Fibroblast of skin of right quadriceps (primary cell): ENCODE measurements at regions not wholly inside any gene's neighbourhood (a gene's known extent, or its start where the extent isn't known, plus 50 kb on each side); places are given as distances from the start of the nearest gene placed in this dataset.

Source experiments
- DNase-seq: peaks from one replicate; pipeline ENCODE4 v3.0.0-alpha.2; 2013

DNA sequence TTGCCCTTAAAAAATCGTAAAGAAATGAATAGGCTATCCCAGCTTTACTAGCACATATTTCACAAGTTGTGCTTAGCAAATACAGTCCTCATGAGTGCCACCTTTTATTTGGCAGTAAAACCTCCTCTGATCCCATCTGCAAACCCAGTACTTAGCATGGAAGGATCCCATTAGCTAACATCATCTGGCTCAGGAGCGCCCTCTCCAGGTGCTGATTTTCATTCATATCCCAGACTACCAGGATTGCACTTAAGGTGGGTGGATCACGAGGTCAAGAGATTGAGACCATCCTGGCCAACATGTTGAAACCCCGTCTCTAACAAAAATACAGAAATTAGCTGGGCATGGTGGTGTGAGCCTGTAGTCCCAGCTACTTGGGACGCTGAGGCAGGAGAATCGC is 76.1 kb upstream of the PAX6 start:
- no peak for DNase-seq

DNA sequence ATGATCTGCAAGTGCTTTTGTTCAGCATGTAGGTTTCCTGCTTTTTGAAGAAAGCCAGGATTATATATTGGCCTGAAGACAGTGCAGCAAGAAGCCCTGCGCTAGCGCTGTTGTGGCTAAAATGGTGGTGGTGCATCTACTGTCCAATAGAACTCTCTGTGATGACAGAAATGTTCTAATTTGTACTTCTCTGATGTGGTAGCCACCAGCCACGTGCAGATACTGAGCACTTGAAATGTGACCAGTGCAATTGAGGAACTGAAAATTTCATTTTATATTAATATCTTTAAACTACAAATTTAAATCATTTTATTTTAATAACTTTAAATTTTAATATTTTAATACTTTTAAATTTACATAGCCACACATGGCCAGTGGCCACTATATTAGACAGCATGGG is 73.0 kb upstream of the PAX6 start:
- DNase-seq, result no peak

DNA sequence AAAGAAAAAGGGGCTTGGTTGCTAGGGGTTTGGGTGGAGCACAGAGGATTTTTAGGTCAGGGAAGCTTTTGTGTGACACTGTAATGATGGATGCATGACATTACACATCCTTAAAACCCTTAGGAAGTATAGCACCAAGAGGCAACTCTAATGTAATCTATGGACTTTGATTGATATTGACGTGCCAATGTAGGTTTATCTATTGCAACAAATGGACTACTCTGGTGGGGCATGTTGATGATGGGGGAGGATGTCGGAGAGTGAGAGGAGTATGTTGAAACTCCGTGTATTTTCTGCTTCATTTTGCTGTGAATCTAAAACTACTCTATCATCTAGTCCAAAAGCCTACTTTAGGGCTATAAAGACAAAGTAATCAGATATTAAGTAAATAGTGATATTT is 72.3 kb upstream of the PAX6 start:
- no peak for DNase-seq

DNA sequence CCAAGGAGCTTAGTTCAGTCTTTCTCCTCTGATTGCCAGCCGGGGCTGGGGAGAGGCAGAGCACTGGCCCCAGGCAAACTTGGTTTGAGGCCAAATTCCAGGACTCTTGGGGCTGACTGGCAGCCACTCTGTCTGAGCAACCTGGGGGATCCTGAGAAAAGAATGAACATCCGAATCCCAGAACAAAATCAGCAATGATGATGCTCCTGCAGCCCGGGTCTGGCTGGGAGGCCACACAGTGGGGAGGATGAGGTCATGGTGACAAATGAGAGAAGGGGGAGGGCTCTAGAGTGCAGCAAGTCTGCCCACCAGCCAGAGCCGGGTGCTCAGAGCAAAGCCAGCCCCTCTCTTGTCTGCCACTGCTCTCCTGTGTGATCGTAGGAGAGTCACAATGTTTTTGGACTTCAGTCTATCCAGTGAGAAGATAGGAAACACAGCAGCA is 71.8 kb upstream of the PAX6 start:
- peak; percentile 43 for DNase-seq

DNA sequence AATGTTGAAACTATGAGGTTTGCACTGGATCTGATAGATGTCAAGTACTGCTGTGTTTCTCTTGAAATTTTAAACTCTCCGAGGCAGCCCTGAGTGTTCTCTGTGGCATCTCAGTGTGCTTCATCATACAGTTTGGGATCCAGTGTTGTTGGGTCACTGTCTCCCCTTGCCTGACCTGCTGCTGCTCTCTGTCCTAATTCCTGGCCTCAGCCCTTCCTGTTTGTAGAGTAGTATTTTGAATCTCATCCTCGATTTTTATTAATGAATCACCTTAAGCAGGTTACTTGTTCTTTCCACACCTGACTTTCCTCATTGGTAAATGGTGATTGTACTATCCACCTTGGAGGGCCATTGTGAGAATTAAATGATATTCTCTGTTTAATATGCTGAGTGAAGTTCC is 70.7 kb upstream of the PAX6 start:
- DNase-seq, result no peak

DNA sequence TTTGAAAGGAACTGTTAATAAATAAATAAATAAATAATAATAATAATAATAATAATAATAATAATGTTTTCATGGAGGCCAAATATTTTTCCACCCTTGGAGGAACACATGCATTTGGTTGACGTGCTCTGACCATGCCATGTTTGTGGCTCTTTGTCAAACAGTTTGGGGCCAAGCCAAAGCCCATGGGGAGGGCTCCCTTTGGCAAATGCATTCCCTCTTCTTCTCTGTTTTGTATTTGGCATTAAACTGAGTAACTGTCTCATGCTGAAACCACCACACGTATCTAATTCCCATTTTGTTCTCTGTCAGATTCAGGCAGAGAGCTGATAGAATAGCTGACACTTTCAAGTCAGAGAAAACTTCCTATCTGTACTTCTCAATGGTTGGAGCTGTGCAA is 68.6 kb upstream of the PAX6 start:
- DNase-seq, result no peak

DNA sequence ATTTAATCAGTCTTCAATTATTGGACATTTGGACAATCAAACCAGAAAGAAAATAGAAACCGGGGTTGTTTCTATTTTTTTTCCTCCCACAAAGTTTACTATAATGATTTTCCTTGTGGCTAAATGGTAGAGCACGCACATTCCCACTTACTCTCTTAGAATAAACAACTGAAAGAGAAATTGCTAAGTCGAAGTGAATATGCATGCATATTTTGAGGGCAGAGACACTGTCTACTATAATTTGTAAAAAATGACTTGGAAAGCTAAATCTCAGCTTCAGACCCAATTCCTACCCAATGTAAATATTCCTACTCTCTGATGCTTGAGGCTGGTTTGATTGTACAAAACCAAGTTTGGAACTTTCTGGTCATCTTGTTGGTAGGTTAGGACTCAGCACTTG is 66.7 kb upstream of the PAX6 start:
- DNase-seq, result no peak

DNA sequence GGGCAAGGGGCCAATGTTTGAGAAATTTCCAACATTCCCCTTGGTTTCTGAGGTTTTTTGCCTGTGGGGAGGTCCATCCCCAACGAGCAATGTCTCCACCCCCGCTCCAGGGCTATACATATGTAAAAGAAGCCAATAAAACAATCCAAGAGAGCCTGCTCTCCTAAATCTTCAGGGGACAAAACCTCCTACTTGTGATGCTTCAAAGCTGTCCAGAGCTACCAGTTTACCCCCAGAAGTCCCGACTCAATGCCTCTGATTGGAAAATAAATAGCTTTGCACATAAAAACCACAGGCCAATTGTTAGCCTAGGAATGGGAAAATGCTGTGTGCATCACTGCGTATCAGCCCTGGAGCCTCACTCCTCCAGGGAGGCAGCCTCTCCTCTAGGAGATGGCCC is 66.0 kb upstream of the PAX6 start:
- no peak for DNase-seq

DNA sequence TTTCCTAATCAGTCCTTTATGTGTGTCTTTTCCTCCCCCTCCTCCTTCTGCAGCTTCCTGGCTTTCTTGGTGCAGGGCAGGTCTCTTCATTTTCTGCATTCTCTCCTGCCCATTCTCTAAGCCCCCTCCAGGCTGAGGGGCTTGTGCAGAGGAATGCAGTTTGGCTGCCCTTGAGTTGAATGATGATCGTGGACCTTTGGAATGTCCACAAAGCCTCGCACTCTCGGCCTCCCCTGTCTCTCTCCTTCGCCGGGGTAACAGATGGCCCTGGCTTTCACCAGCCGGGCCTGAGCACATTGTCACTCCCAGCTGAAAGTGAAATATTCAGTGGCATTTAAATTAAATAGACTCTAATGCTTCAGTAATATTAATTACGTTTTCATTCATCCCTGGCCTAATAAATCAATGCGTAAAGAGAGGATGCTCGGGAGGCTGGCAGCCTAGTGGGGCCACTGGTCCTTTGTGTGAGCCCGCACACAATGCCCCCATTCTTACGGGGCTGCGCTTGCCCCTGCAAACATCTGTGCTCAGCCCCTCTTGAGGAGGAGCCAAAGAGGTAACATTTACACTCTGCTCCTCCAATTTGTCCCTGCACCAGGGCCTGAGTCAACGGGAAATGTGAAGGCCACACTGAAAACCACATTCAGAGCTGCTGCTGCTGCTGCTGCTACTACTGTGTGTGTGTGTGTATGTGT is 64.9 kb upstream of the PAX6 start:
- peak; percentile 7 for DNase-seq

DNA sequence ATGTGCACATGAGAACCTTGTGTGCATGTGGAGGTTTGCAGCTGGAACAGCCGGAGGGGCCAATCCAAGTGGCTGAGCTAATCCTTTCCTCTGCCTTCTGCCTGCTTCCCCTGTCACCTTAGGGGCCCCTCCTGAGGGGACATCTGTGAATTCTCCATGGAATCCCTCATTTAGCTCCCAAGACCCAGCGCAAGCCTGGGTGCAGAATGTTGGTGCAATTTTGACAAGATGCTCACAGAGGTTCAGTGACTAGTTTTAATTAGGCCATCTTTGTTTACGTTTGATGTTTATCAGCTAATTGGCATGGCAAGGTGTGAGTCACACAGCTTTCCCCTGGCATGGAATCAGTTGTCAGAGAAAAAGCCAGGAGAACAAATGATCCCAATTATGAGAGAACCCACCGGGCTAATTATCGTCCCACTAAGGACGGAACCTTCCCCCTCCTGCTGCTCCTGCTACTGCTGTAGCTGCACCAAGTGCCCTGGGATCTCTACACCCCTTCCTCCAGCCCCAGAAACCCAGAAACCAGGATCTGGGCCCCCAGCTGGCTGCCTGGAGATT is 63.6 kb upstream of the PAX6 start:
- DNase-seq, result no peak

DNA sequence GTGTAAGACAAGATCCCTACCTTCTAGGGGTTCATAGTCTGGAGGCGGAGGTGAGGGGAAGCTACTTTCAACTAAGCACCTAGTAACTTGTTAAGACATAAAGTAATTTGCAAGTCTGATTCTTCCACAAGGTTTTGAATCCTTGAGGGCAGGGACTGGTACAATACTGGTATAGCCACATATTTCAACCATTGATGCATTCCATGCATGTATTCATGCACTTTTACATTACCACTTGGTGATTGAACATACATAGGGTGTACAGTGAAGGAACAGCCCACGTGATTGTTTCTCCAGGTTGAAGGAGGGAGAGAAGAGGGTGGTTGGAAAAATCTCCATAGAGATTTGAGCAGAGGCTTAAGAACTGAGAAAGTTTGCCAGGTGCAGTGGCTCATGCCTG is 62.0 kb upstream of the PAX6 start:
- DNase-seq, result no peak

DNA sequence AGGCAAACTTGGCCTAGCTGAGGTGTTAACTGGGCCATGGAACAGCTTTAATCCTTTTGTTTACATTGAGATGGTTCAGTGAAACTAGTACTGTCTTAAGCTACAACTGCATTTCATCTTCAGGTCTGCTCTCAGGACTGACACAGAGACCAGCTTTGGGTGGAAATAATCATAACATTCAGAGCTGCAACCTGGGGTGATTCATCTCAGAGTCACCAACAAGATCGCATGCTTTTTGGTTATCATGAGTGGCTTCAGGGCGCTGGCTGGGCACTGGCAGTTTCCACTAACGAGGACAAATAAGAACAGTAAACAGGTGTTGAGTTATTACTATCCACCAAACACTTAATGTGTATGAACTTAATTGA is 60.9 kb upstream of the PAX6 start:
- DNase-seq, result no peak

DNA sequence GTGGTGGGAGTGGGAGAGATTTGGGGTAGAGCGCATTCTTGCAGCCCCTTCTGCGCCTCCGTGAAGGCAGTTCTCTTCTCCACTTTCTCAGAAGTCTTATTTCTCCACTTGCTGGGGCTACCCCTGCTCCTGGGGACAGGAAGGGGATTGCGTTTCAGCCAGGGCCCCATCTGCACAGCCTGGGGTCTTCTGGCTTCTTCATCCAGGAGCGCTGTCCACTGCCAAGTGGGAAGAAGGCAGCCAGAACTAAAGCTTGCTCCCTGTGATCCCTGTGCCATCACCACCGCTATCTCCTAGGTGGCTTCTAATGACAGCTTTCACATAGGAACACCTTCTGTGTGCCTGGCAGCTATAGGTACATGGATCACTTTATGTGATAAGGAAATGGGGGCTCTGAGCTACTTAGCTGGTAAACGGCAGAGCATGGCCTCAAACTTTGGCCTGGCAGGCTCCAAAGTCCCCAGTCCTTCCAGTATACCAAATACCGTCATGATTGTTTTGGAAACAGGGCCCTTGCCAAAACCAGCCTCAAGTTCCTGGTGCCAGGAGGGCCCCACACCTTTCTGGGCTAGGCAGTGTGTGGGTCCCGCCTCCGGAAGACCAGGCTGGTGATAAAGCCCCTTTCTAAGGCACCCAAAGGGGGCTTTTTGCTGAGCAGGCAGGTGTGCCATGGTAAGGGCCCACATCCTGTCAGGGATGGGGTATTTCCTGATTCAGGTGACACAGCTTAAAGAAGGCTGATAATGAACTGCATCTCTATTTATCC is 60.4 kb upstream of the PAX6 start:
- no peak for DNase-seq

DNA sequence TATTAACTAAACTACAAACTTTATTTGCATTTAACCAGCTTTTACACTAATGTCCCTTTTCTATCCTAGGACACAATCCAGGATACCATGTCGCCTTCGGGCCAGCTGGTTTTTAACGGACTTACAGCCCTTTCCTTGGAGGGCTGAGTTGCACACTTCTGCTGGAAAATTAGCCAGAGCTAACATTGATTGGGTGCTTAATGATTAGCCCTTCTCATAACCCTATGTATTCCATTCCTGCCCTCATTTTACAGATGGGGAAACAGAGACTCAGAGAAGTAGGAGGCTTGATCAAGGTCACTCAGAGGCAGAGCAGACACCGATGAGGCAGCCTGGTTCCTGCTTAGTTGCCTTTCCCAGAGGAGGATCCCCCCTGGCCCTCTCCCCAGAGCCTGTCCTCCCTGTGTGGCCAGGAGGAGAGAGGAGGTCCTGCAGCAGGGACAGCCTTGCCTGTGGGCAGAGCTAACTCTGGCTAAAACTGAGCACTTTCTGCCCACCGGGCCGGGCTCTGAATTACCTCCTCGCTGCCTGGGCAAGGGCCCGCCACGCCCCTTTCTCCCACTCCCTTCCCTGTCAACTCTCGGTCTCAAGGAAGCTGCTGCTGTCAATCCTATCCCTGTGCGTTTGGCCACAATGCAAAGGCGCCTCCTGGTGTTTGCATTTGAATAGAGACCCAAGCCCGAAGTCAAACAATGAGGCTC is 59.6 kb upstream of the PAX6 start:
- peak; percentile 44 for DNase-seq

DNA sequence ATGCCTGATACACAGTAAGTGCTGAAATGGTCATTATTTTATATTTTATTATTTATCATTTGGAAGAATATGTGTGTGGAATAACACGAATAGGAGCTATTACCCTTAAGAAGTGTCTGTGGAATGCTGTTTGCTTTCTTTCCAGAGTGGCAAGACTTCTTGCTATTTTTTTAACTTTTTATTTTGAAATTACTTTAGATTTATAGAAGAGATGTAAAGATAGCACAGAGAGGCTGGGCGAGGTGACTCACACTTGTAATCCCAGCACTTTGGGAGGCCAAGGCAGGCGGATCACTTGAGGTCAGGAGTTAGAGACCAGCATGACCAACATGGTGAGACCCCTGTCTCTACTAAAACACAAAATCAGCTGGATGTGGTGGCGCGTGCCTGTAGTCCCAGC is 58.9 kb upstream of the PAX6 start:
- no peak for DNase-seq

DNA sequence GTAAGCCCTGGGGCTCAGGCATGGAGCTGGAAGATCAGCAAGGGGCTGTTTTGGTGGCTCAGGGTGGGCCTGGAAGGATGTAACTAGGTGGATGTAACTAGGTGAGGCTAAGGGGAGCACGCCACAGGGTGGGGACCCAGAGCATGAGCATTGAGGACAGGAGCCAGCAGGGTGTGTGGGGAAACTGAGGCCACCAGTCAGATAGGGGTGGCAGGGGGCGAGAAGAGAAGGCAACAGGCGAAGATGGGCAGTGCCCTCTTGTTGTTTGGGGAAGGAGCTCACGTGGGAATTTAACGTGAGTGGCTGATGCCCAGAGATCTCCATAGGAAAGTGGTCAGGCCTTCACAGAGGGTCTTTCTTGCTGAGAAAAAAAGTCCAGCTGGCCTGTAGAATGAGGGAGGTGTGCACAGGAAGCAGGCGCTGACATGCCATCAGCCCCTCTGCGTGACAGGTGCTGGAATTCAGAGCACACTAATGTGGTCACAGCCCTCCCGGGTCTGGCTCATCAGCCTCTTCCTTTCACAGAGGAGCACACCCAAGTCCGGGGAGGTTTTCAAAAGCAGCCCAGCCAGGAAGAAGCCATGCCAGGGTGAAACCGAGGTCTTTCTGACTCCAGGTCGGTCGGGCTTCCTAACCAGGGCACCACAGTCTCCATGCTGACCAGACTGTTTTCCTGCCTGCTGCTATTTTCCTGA is 54.6 kb upstream of the PAX6 start:
- DNase-seq, result no peak

DNA sequence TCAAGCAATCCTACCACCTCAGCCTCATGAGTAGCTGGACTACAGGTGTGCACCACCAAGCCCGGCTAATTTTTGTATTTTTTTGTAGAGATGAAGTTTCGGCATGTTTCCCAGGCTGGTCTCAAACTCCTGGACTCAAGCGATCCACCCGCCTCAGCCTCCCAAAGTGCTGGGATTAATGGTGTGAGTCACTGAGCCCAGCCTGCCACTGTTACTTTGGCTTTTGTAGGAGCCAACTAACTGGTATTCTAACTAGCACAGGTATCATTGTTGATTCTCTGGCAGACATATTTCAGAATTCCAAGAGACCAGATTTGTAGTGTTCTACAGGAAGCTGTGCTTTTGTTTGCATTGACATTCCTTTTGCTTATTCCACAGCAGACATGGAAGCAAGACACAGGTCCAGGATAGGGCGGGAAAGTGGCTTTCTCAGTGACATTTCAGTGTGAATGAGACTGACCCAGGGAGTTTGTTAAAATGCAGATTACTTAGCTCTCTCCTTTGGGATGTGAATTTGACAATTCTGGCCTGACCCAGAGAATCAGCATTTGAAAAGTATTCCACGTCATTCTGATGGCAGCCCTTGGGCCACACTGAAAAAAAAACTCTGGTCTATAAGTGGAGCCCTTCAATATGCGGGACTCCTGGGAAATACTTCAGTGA is 52.2 kb upstream of the PAX6 start:
- no peak for DNase-seq

DNA sequence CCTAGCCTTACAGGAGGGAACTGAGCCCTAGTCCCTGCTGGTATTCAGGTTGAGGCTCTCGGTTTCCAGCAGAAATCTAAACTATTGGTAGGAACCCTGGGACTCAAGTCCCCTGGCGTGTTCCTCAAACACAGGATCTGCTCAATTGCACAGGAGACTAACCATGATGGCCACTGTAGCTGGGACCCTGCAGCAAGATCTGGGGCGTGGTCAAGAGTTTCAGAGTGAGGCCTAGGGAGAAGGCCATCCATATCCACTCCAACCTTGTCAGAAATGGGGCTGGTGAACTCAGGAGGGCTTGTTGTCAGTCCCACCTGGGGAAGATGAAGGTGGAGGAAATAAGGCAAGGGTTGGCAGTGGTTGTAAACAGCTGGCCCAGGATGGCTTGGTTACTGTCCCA is 49.9 kb upstream of the PAX6 start:
- DNase-seq, result no peak
